SK-MEL-5 (cell line): ENCODE measurements at regions not wholly inside any gene's neighbourhood (a gene's known extent, or its start where the extent isn't known, plus 50 kb on each side); places are given as distances from the start of the nearest gene placed in this dataset.
"Not testable (repeated sequence)": the region's sequence is repeated elsewhere in the genome, so short reads cannot be mapped to it uniquely, and the experiment has no call there.

Experiments used
- DNase-seq: peaks from one replicate; pipeline ENCODE4 v3.0.0-alpha.2; 2016; ENCODE audit warnings: low read depth, low spot score
- in situ Hi-C: cut with HindIII; loops from 2 replicates; pipeline ENCODE4 v1.10.0; 2016; ENCODE audit warnings: low sequenced_read_pairs, high pct_unique_total_duplicates, low pct_unique_long_range_greater_than_20kb

DNA sequence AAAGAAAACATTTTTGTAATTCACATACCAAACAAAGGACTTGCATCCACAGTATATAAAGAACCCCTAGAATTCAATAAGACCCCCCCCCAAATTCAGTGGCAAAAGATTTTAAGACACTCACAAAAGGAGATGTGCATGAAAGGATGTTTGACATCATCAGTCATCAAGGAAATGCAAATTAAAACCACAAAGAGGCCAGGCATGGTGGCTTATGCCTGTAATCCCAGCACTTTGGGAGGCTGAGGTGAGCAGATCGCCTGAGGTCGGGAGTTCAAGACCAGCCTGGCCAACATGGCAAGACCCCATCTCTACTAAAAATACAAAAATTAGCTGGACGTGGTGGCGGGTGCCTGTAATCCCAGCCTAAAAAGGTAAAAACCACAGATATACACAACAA lies 61.3 kb downstream of the AIPL1 start:
- DNase-seq, in situ Hi-C loops: not testable (repeated sequence)

DNA sequence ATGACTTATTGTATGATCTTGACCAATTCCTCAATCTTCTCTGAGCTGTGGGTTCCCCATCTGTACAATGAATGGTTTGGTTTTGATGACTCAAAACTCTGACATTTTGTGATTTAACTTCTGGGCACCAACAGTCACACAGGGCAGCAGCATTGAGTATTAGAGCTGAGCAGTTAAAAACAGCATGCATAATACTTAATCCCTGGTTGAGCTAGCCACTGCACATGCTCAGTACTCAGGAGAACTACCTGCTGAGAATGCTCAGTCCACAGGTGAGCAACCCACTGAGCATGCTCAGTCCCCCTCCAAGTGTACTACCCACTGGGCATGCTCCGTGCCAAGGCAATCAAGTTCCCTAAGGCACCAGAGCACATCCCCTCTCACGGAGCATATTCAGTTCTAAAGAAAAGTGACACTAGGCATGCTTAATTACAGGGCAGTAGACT lies 68.7 kb downstream of the AIPL1 start:
- in situ Hi-C loops = no loop called here
- no peak for DNase-seq

DNA sequence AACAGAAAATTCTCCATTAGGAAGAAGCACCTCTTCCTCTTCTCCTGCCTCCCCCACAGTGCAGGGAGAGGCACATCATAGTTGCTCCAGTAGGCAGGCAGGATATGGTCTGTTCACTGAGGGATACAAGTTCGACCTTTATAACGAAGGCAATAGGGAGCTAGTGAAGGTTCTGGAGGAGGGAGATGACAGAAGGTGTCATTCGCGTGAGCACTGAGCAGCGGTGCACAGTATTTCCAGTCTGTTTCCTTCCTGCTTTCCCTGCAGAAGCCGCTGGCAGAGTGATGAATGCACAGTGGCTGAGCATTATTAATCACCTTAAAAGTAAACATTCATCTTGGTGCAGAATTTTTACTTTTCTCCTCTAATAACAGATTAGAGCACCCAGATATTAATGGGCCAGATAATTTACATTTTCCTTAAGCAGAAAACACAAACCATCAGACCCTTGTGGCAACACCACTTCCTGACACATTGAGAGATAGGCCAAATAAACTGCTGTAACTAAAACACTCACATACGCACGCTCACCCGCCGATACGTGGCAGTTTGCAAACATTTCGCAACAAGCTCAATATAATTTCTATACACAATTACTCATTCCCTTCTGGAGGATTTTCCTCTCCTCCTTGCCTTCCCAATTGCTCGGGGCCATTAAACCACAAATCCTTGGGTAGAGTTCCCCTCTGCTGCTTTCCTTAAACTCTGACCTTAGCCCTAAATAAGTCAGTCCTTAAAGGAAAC lies 69.5 kb downstream of the AIPL1 start:
- in situ Hi-C loops = no loop called here
- DNase-seq = no peak

DNA sequence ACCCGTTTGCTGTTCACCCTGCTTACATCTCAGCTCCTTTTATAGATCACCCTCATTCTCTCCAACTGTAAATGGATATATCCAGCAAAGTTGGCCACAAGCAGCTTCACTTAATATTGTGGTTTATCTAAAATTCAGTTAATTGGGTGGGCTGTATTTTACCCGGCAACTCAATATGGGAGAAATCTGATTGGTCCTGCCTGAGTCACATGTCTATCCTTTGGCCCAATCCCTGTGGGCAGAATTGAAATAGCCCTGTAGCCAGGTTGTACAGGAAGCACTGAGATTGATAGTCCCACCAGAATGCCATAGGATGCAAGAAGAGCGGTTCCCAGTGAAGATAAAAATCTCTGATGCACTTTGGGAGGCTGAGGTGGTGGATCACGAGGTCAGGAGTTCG lies 73.2 kb downstream of the AIPL1 start:
- in situ Hi-C loops = no loop called here
- peak; percentile 51 for DNase-seq

DNA sequence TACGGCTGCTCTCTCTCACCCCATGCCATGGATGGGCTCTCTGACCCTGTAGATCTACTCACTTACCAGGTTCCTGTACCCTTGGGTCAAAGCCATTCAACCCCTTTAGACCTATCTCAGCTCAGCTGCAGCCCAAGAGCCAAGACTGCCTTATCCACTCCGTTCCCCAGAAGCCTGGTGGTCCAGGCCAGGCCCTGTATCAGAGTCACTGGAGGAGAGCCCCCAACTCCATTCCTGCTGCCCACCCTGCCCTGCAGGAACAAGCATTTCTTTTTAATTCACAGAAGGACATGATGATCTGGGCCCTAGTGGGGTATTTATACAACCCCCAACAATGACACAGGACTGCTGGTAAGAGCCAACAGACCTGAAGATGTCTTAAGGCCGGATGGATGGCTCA lies 76.8 kb downstream of the AIPL1 start:
- in situ Hi-C loops = no loop called here
- no peak for DNase-seq

DNA sequence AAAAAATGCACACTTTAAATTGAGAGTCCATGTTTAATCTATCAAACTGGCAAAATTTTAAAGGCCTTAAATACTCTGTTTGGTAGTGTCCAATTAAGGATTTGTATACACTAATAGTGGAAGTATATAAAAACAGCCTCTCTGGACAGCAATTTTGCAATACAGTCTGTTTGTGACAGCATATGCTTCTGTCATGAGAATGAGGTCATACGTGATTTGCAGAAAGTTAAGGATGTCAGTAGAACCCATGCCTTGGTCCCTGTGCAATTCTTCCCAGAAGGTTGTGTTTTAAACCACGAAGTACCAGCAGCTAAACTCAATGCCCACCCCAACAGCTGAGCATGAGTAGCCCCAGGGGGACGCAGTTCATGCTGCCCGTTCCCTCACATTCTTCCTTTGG lies 78.4 kb downstream of the AIPL1 start:
- in situ Hi-C loops = no loop called here
- DNase-seq = no peak

DNA sequence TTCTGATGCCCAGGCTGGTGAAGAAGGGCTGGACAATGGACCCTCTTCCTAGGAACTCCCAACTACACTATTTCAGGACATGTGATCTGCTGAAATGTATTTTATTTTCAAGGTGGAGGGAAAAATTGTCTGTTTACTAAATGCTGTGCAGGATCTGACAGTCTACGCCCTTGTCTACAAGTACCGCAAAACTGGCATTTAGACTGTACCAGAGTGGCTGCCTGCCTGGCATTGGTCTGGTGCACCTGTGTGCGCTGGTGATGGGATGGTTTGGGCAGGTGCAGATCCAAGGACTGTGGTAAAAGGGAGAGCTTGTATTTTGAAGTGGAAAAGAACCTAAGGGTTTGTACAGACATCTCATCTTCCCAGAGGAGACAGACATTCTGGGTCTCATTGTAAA lies 79.7 kb downstream of the AIPL1 start:
- in situ Hi-C loops = no loop called here
- no peak for DNase-seq

DNA sequence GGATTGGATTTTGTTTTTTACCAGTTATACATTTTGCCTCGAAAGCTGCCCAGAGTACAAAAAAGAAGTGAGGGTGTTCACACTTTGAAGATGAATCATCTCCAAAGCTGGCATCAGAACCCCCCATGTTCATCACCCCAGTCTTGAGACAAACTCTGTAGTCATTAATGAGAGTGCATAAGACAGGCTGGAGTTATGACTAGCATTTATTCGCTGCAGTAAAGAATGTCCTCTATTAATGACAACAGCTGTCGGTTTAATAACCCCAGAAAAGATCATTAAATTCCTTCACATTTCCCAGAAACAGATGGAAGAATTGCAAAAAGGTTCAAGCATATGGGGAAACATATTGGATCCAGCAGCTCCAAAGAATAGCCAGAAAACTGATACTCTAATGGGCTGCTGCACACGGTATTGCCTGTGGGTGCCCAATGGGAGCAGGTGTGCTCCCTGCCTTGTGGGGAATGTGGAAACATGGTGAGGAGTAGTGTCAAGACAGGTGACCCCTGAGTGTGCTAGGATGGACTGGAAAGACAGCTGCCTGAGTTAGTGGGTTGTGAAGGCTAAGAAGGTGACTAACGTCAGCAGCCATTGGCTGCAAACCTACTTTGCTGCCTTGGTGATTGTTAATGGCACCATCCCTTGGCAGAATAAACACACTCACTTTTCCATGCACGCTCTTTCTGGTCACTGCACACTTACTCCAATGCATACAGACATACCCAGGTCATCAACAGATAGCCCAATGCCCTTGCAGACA lies 81.9 kb downstream of the AIPL1 start:
- DNase-seq = no peak
- in situ Hi-C loops = no loop called here

DNA sequence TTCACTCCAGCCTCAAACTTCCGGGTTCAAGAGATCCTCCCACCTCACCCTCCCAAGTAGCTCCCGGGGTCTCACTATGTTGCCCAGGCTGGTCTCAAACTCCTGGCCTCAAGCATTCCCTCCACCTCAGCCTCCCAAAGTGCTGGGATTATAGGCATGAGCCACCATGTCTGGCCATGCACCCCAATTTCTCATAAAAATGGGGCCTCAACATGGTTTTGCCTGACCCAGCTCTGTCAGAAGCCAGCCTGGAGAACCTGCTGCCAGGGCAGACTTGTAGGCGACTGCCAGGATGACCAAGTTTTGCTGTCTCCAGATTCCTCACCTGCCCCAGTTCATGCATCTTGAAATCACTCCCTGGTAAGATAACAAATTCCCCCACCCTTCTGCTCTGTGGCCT lies 82.9 kb downstream of the AIPL1 start:
- no peak for DNase-seq
- in situ Hi-C loops = no loop called here

DNA sequence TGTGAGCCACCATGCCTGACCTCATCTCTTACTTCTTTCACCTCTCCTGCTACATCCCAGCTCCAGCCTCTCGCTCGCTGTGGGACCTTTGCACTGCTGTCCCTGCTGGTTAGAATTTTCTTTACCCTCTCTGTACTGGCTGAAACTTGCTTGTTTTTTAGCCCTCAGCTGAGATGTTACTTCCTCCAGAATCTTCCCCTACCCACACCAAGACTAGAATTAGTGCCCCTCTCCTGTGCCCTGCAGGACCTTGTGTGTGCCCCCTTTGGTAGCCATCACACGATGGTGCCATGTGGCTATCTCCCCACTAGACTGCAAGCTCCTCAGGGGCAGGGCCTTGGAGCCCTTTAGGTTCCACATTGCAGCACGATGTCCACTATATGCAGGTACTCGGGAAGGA lies 84.1 kb downstream of the AIPL1 start:
- in situ Hi-C loops = no loop called here
- no peak for DNase-seq

DNA sequence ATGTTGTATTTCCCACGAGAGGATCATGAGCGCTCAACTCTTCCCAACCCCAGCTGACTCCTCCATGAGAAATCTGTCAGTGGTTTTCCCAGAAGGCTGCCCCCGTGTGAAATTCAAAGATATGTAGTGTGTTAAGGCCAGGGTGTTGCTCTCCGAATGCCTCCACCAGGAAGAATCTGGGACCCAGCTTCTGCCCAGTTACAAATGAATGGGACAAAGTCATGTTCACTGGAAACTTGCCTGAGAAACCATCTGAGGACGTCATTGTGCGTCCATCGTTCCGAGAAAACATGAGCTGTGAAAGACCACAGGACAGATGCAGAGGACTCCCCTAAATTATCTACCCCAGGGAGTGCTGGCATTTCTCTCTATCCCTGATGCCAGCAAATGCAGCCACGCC lies 86.0 kb downstream of the AIPL1 start:
- in situ Hi-C loops = no loop called here

DNA sequence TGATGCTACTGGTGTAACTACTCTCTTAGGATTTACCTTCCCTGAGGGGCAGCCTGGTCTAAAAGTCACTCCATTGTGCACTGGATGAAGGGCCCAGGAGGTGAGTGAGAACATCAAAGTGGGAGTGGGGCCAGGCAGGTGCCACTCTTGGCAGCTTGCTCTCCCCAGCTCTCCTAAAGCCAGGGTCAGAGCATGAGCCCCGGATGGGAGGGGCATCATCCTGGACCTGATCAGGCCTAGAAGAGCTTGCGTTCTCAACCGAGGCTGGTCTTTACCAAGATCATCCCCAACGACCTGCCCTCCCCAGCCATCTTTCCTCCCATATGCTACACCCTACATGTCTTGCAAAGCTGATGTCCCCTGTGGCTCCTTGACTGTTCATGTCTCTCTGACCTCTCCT lies 87.1 kb downstream of the AIPL1 start:
- in situ Hi-C loops = no loop called here
- DNase-seq = no peak

More for the DNA sequence above, 86.0 kb downstream of the AIPL1 start:
- no peak for DNase-seq

DNA sequence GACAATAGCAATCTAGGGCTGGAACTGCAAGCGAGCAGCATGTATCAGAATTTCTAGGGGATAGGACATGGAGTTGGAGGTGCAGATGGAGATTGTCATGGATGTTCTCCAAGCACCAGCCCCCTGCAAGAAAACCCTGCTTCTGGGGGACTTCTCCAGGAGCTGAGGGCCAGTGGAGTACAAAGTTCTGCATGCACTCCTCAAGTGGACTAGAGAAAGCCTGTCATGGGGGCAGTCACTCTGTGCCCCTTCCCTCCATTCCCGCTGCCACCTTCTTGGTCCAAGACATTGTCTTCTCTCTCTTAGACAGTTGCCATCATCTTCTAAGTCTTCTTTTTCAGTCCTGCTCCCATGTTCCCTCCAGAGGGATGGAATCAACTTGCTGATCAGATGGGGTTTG lies 87.9 kb downstream of the AIPL1 start:
- no peak for DNase-seq
- in situ Hi-C loops = no loop called here

DNA sequence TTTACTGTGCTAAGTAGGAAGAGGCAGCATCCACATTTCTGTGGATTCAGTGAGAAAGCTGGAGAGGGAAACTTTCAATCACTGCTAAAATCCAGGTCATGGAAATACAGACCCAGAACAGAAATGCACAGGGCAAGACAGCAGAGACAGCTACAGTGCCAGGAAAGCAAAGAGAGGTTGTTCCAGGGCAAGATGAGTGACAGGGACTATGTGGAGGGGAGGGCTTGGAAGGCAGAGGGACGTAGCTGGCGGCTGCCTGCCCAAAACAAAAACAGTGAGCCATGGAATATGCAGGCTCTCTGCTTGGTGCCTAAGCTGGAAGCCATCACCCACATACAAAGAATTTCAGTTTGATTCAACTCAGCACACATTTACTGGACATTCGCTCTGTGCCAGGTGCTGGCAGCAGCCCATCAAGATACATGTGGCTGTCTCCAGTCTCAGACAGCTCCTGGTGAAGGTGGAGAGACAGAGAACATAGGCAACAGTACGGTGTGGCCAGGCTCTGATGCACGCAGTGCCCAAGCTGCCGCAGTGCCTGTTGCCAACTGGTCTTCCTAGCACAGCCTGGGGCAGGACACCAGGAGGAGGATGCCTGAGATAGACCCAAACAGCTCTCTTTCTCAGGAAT lies 88.7 kb downstream of the AIPL1 start:
- no peak for DNase-seq
- in situ Hi-C loops = no loop called here

DNA sequence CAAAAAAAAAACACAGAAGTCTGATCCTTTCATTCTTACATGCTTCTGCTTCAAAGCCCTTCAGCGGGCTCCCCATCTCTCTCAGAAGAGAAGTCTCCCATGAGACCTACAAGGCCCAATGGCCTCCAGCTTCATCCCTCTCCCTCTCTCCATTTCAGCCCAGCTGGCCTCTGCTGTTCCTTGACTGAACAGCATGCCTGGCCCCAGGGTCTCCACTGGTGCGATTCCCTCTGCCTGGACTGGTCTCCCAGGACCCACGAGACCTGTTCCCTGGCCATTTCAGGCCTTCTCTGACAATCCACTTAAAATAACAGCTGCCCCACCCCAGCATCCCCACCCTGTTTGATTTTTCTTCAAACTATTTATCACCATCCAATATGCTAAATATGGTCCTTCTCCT lies 91.2 kb downstream of the AIPL1 start:
- in situ Hi-C loops = no loop called here

DNA sequence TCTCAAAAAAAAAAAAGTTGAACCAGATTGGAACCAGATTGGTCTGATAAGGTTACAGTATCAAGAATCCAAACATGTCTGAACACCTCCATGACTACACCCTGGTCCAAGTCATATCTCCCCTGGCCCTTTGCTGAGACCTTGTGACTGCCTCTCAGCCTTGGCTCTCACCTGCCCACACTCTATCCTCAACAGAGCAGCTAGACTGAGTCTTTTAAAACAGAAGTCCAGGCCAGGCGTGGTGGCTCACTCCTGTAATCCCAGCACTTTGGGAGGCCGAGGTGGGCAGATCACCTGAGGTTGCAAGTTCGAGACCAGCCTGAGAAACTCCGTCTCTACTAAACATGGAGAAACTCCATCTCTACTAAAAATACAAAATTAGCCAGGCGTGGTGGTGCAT lies 91.7 kb downstream of the AIPL1 start:
- DNase-seq = no peak
- in situ Hi-C loops = no loop called here

More for the DNA sequence above, 91.2 kb downstream of the AIPL1 start:
- no peak for DNase-seq

DNA sequence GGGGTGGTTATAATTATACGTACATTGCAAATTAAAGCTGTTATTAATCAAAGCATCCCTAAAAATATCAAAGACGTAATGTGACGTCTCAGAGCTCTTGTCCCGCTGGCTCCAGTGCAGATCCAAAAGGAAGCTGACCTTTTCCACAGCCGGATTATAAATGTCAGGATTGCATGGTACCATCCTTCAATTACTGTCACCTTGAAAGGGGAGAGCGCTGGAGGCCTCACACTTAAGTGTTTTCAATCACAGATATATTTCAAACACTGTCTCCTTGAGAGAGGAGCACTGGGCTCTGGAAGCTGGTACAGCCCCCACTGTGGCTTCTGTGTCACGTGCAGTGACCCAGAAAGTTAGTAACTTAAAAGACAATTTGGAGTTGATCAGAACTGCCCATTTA lies 94.2 kb downstream of the AIPL1 start:
- no peak for DNase-seq
- in situ Hi-C loops = no loop called here

DNA sequence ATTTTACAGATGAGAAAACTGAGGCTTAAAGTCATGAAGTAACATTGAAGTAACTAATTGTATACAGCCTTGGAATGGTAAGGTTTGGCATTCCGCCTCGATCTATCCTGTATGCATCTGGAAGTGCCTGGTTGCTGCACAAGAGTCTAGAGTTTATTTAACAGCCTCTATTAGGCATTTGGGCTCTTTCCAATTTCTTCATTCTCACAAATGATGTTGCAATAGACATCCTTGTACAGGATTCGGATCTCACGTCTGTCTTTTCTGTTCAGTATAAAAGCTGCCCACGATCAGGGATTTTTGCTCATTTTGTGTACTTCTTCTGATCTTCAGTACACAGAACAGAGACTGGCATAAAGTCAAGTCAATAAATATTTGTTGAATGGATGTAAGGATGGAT lies 100.5 kb downstream of the AIPL1 start:
- DNase-seq = no peak
- in situ Hi-C loops = no loop called here

DNA sequence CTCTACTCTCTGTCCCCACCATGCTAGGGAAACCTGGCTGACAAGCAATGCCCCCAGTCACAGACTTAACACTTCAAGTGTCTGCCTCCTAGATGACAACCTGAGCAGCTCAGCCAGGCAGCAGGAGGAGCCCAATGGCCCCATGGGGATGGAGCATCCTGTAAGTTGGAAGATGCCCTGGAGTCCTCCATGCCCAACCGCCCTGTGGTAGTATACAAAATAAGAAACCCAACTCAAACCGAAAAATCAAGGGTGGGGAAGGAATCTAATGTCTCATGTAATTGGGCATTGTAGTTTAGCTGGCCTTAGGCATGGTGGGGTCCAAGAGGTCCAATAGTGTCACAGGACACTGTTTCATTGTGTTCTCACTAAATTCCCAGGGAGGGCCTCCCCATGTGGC lies 104.0 kb downstream of the AIPL1 start:
- no peak for DNase-seq
- in situ Hi-C loops = no loop called here
